Kidney epithelial cell (primary cell): ENCODE measurements at regions not wholly inside any gene's neighbourhood (a gene's known extent, or its start where the extent isn't known, plus 50 kb on each side); places are given as distances from the start of the nearest gene placed in this dataset.

Source experiments
- DNase-seq: peaks from one replicate; pipeline ENCODE4 v3.0.0-alpha.2; 2010; ENCODE audit warnings: low read depth
- H3K27me3 ChIP-seq: 2 replicates; pipeline ENCODE4 v1.6.0; 2011; ENCODE audit warnings: low read length; ENCODE audit not compliant: control insufficient read depth, insufficient read depth
- H3K36me3 ChIP-seq: 2 replicates; pipeline ENCODE4 v1.5.1; 2011; ENCODE audit warnings: low read length; ENCODE audit not compliant: control insufficient read depth, insufficient read depth
- H3K4me3 ChIP-seq: 2 replicates; pipeline ENCODE4 v1.5.1; 2011; ENCODE audit warnings: low read depth, mild to moderate bottlenecking, control low read depth, low read length
- TF ChIP-seq, protein P1 (sequence below): IDR thresholded peaks from 2 replicates; pipeline ENCODE4 v1.5.1; 2011; ENCODE audit warnings: mild to moderate bottlenecking, moderate library complexity, low read length, control low read depth, inconsistent platforms; ENCODE audit not compliant: insufficient read depth, poor library complexity, severe bottlenecking

DNA sequence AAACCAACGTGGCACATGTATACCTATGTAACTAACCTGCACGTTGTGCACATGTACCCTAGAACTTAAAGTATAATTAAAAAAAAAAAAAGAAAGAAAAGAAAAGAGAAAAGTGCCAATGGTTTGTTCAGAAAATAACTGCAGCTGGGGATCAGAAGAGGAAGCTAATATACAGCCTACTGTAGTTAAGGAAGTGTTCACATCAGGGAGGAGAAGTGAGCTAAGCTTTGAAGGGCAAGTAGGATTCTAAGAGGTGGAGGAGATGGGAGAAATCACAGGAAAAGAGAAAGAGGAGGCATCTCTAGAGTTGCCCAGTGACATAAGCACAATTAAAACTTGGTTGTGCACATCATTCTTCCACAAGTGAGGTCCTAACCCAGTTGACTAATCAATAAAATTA is 214.4 kb upstream of the DTNBP1 start:
- TF ChIP-seq, protein P1, sequence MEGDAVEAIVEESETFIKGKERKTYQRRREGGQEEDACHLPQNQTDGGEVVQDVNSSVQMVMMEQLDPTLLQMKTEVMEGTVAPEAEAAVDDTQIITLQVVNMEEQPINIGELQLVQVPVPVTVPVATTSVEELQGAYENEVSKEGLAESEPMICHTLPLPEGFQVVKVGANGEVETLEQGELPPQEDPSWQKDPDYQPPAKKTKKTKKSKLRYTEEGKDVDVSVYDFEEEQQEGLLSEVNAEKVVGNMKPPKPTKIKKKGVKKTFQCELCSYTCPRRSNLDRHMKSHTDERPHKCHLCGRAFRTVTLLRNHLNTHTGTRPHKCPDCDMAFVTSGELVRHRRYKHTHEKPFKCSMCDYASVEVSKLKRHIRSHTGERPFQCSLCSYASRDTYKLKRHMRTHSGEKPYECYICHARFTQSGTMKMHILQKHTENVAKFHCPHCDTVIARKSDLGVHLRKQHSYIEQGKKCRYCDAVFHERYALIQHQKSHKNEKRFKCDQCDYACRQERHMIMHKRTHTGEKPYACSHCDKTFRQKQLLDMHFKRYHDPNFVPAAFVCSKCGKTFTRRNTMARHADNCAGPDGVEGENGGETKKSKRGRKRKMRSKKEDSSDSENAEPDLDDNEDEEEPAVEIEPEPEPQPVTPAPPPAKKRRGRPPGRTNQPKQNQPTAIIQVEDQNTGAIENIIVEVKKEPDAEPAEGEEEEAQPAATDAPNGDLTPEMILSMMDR = no peak
- DNase-seq = no peak
- no peak overlapping the region for H3K4me3 ChIP-seq
- H3K27me3 ChIP-seq = no peaks in the 10 kb centered on the region
- no peaks in the 10 kb centered on the region for H3K36me3 ChIP-seq

GRCh38 chr6:15876406-15876805 is 213.6 kb upstream of the DTNBP1 start:
- peak; percentile 39 for DNase-seq

DNA sequence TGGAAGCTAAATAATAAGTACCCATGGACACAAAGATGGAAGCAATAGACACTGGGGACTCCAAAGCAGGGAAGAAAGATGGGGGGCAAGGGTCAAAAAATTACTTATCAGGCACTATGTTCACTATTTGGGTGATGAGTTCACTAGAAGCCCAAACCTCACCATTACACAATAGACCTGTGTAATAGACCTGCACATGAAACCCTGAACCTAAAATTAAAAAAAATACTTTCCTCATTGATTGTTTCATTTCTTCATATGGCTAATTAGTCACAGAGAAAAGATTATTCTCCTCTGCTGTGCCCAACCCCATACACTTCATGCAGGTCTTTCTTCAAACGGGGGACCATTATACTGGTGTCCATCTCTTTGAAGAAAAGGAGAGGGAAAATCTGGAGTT is 213.0 kb upstream of the DTNBP1 start:
- DNase-seq = no peak
- TF ChIP-seq, protein P1 = no peak
- no peaks in the 10 kb centered on the region for H3K27me3 ChIP-seq
- H3K4me3 ChIP-seq = no peak overlapping the region
- H3K36me3 ChIP-seq = no peaks in the 10 kb centered on the region

More at GRCh38 chr6:15876406-15876805, 213.6 kb upstream of the DTNBP1 start:
- no peaks in the 10 kb centered on the region for H3K27me3 ChIP-seq
- no peaks in the 10 kb centered on the region for H3K36me3 ChIP-seq
- TF ChIP-seq, protein P1 = no peak
- no peak overlapping the region for H3K4me3 ChIP-seq

GRCh38 chr6:15874821-15875220 is 212.0 kb upstream of the DTNBP1 start:
- TF ChIP-seq, protein P1 = no peak
- Histone ChIP-seq H3K4me3 (no peak overlapping the region), H3K27me3 (no peaks in the 10 kb centered on the region), H3K36me3 (no peaks in the 10 kb centered on the region)
- no peak for DNase-seq

GRCh38 chr6:15874326-15874725 is 211.5 kb upstream of the DTNBP1 start:
- no peak for DNase-seq
- TF ChIP-seq, protein P1 = no peak
- Histone ChIP-seq H3K36me3 (no peaks in the 10 kb centered on the region), H3K27me3 (no peaks in the 10 kb centered on the region), H3K4me3 (no peak overlapping the region)
